ENCODE measurements at regions not wholly inside any gene's neighbourhood (a gene's known extent, or its start where the extent isn't known, plus 50 kb on each side); places are given as distances from the start of the nearest gene placed in this dataset.

DNA sequence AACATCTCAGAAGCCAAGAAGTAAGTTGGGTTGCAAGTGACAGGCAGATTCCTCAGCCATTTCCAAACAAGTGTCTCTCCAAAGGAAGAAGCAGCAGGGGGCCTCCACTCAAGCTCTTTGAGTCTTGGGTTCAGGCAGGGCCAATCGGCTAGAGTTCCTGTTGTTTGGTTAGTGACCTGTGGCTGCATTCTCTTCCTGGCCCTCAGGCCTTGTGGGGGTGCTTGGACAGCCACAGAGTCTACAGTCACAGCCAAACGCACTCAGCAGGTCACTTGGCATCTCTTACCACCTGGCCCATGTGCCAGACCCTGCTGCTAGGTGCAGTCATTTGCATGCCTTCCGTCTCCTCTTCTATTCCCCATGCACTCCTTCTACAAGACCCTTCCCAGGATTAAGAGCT is 353.9 kb downstream of the GRIN2B start:
- TF ChIP-seq POLR2A (IDR thresholded peaks at IDR 0.05; ENCODE audit: insufficient read depth in 1 of 2, low read depth in 2 of 2, low read length in 2 of 2), result no peak
- no peak for TF ChIP-seq NR2C2 (CRISPR knock-in tag; IDR thresholded peaks at IDR 0.05; ENCODE audit: borderline replicate concordance)
- TF ChIP-seq TAF1 (CRISPR knock-in tag; IDR thresholded peaks at IDR 0.05), result no peak

All from HepG2 (cell line).